Stomach smooth muscle (tissue), 2 donors: ENCODE measurements at regions not wholly inside any gene's neighbourhood (a gene's known extent, or its start where the extent isn't known, plus 50 kb on each side); places are given as distances from the start of the nearest gene placed in this dataset.
"Not testable (repeated sequence)": the region's sequence is repeated elsewhere in the genome, so short reads cannot be mapped to it uniquely, and the experiment has no call there.

Experiments
- H3K27ac ChIP-seq: one replicate; pipeline ENCODE4 v1.7.0; 2013; ENCODE audit warnings: mild to moderate bottlenecking, low read length, inconsistent platforms
- H3K27me3 ChIP-seq, 2 donors: one replicate each; pipeline ENCODE4 v1.7.0; 2013; ENCODE audit warnings: low read length in 2 of 2; ENCODE audit not compliant: insufficient read depth in 2 of 2, control insufficient read depth in 1 of 2
- H3K36me3 ChIP-seq, 2 donors: one replicate each; pipeline ENCODE4 v1.7.0; 2013; ENCODE audit warnings: low read length in 2 of 2; ENCODE audit not compliant: control insufficient read depth in 2 of 2, insufficient read depth in 2 of 2
- H3K4me1 ChIP-seq: one replicate; pipeline ENCODE4 v1.7.0; 2013; ENCODE audit warnings: low read length; ENCODE audit not compliant: control insufficient read depth, insufficient read depth
- H3K4me3 ChIP-seq, 2 donors: one replicate each; pipeline ENCODE4 v1.7.0; 2013; ENCODE audit warnings: low read length in 2 of 2
- H3K9ac ChIP-seq, 2 donors: one replicate each; pipeline ENCODE4 v1.7.0; 2013; ENCODE audit warnings: low read length in 2 of 2, mild to moderate bottlenecking in 1 of 2
- H3K9me3 ChIP-seq, 2 donors: one replicate each; pipeline ENCODE4 v1.7.0; 2013; ENCODE audit warnings: low read length in 2 of 2; ENCODE audit not compliant: control insufficient read depth in 2 of 2
- donor health status: healthy.
- donor health status: Pancreatic carcinoma.

DNA sequence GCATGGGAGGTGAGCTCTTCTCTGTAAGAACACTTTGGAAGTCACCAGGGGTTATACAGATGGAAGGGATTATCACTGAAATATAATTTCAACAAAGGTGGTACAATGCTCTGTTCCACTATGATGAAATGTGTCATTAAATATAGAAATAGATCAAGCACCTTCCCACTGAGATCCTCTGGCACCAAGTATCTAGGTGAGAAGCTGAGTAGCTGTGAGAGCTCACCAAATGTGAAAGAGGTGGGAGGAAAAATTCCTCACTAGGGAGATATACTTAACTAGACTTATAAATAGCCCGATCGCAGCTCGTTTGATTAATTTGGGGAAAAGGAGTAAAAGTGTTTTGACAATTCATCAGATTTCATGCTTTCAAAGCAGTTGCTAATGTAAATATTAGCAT, 247.6 kb downstream of the SMAD2 start:
- H3K27ac ChIP-seq, result no peak overlapping the region
- no peak overlapping the region for H3K4me3 ChIP-seq
- no peaks in the 10 kb centered on the region for H3K9me3 ChIP-seq
- no peaks in the 10 kb centered on the region for H3K4me1 ChIP-seq
- peaks cover 0 to 2% of the 10 kb centered on the region in 2 donors for H3K27me3 ChIP-seq
- H3K36me3 ChIP-seq, result no peaks in the 10 kb centered on the region
- no peak overlapping the region for H3K9ac ChIP-seq

DNA sequence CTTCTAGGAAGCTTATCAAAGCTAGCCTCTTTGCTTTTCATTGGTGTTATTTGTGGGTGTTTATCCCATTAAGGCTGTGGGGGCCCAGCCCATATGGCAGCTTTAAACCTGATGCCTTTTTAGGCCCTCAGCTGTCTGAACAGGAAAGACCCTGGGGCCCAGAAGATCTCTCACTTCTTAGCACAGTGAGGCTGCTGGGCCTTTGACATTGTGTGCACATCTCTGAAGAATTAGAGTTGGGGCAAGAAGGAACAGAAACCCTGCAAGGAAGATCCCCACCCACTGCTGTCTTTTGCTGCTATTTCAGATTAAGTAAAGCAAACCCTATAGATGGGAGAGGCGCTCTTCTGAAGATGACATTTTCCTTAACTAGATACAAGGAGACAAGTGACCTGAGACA, 250.0 kb downstream of the SMAD2 start:
- Histone ChIP-seq H3K9ac (no peak overlapping the region), H3K27me3 (no peaks in the 10 kb centered on the region), H3K9me3 (no peaks in the 10 kb centered on the region), H3K27ac (no peak overlapping the region), H3K4me1 (no peaks in the 10 kb centered on the region), H3K4me3 (no peak overlapping the region), H3K36me3 (no peaks in the 10 kb centered on the region)

DNA sequence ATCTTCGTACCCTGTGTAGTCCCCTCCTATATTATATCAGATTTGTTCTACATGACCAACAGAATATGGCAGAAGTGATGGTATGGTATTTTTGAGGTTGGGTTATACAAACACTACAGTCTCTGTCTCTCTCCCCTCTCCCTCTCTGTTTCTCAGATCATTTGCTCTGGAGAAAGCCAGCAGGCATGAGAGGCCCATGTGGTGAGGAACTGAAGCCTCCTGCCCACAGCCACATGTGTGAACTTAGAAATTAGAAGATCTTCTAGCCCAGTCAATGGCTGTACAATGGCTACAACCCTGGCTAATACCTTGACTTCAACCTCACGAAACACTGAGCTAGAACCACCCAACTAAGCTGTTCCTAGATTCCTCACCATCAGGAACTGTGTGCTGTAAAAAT, 250.6 kb downstream of the SMAD2 start:
- Histone ChIP-seq H3K9me3 (no peaks in the 10 kb centered on the region), H3K9ac (no peak overlapping the region), H3K27me3 (no peaks in the 10 kb centered on the region), H3K4me3 (no peak overlapping the region), H3K36me3 (no peaks in the 10 kb centered on the region), H3K27ac (no peak overlapping the region), H3K4me1 (no peaks in the 10 kb centered on the region)

DNA sequence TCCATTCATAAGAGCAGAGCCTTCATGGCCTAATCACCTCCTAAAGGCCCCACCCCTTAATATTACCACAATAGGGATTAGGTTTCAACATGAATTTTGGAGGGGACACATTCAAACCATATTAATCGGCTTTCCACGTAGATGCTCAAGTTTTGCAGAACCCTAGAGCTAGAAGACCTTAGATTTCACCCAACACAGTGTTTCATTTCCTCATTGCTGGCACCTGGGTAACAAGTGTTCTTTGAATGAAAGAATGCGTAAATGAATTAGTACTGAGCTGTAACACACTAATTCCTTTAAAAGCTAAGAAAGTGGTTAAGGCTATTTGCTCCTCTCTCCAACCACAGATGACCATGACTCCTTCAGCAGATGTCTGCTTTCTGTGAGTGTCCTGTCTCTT, 252.5 kb downstream of the SMAD2 start:
- H3K9ac ChIP-seq, result no peak overlapping the region
- no peaks in the 10 kb centered on the region for H3K9me3 ChIP-seq
- H3K4me1 ChIP-seq, result no peaks in the 10 kb centered on the region
- H3K27me3 ChIP-seq, result no peaks in the 10 kb centered on the region
- no peaks in the 10 kb centered on the region for H3K36me3 ChIP-seq
- no peak overlapping the region for H3K27ac ChIP-seq
- H3K4me3 ChIP-seq, result no peak overlapping the region

DNA sequence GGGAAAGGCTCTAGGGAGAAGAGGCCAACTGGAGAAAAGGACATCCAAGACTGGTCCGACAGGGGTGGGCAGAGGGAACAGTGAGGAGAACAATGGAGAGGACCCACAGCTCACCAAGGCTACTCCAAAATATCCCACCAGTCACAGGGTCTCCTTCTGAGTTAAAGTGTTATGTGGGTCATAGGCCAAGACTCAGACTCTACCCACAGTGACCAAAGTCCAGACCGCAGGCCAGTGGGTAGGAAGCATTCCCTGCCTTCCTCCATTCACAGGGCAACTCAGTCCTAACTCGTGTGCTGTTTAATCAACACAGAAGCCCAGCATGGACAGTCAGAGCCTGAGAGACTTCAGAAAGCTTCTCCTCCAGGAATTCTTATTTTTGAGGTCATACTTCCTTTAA, 260.6 kb downstream of the SMAD2 start:
- no peaks in the 10 kb centered on the region for H3K9me3 ChIP-seq
- H3K27me3 ChIP-seq, result peaks cover 0 to 4% of the 10 kb centered on the region in 2 donors
- no peak overlapping the region for H3K9ac ChIP-seq
- no peak overlapping the region for H3K27ac ChIP-seq
- H3K4me1 ChIP-seq, result no peaks in the 10 kb centered on the region
- H3K36me3 ChIP-seq, result no peaks in the 10 kb centered on the region
- no peak overlapping the region for H3K4me3 ChIP-seq

DNA sequence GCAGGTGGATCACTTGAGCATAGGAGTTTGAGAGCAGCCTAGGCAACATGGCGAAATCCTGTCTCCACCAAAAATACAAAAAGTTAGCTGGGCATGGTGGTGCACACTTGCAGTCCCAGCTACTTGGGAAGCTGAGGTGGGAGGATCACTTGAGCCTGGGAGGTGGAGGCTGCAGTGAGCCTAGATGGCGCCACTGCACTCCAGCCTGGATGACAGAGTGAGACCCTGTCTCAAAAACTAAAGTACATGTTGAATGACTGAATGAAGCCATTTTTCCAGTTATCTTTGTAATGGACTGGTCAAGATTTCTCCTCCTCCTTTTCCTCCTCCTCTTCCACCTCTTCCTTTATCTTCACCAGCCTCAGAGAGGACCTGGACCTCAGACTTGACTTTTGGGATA, 272.0 kb downstream of the SMAD2 start:
- Histone ChIP-seq H3K27ac (no peak overlapping the region), H3K4me1 (no peaks in the 10 kb centered on the region), H3K9ac (no peak overlapping the region), H3K9me3 (peaks cover 0 to 7% of the 10 kb centered on the region in 2 donors), H3K36me3 (no peaks in the 10 kb centered on the region), H3K27me3 (peaks cover 0 to 3% of the 10 kb centered on the region in 2 donors), H3K4me3 (no peak overlapping the region)

DNA sequence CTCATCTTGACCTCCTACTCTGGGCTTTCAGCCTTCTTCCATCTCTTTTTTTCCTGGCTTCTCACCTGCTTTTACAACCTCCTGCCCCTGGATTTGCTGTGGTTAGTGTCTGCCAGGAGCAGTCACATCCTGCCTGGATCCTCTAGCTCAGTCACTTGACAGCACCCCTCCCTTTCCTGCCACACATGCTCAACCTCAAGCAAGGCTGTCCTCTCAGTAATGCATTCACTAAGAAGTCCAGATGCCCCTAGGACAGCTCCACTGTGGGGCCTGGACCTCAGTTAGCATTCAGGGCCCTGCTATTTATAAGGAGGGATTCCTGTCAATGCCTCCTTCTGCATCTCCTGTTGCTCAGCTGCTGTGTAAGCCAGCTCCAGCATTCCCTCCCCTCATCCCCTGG, 275.5 kb downstream of the SMAD2 start:
- no peak overlapping the region for H3K4me3 ChIP-seq
- H3K9me3 ChIP-seq, result peaks cover 0 to 7% of the 10 kb centered on the region in 2 donors
- no peak overlapping the region for H3K9ac ChIP-seq
- no peaks in the 10 kb centered on the region for H3K4me1 ChIP-seq
- no peak overlapping the region for H3K27ac ChIP-seq
- peaks cover 0 to 3% of the 10 kb centered on the region in 2 donors for H3K27me3 ChIP-seq
- H3K36me3 ChIP-seq, result no peaks in the 10 kb centered on the region

DNA sequence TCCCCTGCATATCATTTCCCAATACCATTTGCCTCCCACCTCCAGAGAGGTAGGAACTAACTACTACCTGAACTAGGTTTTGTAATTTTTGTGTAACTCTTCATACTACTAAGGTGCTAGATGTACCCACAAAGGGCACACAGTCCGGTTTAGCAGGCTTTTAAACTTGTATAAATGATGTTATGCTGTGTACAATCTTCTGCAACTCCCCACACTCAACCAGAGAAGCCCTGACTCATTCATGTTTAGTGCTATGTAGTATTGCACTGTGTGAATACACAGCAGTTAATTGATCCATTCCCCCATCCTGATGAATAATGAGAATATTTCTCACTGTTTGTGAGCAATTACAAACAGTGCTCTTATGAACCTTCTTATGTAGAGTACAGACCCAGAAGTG, 285.6 kb downstream of the SMAD2 start:
- no peaks in the 10 kb centered on the region for H3K9me3 ChIP-seq
- no peak overlapping the region for H3K27ac ChIP-seq
- no peaks in the 10 kb centered on the region for H3K27me3 ChIP-seq
- H3K9ac ChIP-seq, result no peak overlapping the region
- H3K4me1 ChIP-seq, result no peaks in the 10 kb centered on the region
- no peak overlapping the region for H3K4me3 ChIP-seq
- H3K36me3 ChIP-seq, result no peaks in the 10 kb centered on the region

DNA sequence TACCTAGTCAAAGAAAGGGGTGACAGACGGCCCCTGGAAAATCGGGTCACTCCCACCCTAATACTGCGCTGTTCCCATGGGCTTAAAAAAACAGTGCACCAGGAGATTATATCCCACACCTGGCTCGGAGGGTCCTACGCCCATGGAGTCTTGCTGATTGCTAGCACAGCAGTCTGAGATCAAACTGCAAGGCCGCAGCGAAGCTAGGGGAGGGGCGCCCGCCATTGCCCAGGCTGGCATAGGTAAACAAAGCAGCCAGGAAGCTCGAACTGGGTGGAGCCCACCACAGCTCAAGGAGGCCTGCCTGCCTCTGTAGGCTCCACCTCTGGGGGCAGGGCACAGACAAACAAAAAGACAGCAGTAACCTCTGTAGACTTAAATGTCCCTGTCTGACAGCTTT, 292.9 kb downstream of the SMAD2 start:
- not testable (repeated sequence) for H3K4me1 ChIP-seq, H3K4me3 ChIP-seq, H3K27me3 ChIP-seq, H3K27ac ChIP-seq, H3K9ac ChIP-seq, H3K9me3 ChIP-seq, H3K36me3 ChIP-seq

DNA sequence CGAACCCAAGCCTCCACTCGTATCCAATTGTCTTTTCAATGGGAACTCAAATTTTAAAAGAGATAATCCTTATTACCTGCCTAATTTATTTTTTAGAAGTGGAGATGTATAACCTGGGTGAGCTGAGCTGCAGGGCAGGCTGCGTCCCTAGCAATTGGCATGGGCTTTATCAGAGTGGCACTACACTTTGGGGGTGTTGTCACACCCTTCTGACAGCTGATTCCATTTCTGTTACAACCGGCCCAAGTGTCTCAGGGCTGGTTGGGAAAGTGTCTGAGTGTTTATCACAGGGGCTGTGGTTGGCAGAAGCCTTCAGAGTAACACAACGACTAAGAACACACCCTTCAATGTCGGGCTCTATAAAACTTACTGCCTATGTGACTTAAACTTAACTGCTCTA, 295.0 kb downstream of the SMAD2 start:
- Histone ChIP-seq H3K27ac (no peak overlapping the region), H3K9me3 (no peaks in the 10 kb centered on the region), H3K4me1 (no peaks in the 10 kb centered on the region), H3K4me3 (no peak overlapping the region), H3K9ac (no peak overlapping the region), H3K27me3 (peaks cover 0 to 2% of the 10 kb centered on the region in 2 donors), H3K36me3 (no peaks in the 10 kb centered on the region)

DNA sequence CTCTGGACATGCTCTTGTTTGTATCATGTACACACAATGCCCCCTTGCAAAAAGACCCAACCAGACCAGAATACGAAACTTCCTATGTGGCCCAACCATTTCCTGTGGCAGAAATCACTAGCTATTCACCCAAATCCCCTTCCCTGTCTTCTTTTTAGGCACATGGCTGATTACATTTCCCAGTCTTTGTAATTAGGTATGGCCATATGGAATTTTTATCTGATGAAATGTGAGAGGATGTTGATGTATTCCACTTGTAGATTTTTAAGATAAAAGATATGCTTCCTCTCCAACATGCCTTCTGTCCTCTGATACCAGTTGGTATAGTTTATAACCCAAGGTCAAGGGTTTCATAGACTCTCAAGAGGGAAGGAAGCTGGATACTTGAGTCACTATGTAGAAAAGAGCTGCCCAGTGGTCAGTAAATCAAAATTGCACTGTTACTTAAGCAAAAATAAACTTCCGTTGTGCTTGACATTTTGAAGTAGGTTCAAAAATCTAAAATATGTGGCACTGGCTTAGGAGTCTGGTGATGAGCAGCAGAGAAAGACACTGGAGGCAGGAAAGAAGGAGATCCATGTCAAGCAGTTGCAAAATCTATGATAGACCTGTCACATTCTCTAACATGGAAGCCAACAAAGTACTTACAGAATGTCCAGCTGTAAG, 297.4 kb downstream of the SMAD2 start:
- H3K4me1 ChIP-seq, result no peaks in the 10 kb centered on the region
- no peak overlapping the region for H3K4me3 ChIP-seq
- H3K27ac ChIP-seq, result no peak overlapping the region
- no peak overlapping the region for H3K9ac ChIP-seq
- no peaks in the 10 kb centered on the region for H3K9me3 ChIP-seq
- peaks cover 2 to 4% of the 10 kb centered on the region in 2 donors for H3K27me3 ChIP-seq
- no peaks in the 10 kb centered on the region for H3K36me3 ChIP-seq
